Calu3 (cell line): ENCODE measurements at regions not wholly inside any gene's neighbourhood (a gene's known extent, or its start where the extent isn't known, plus 50 kb on each side); places are given as distances from the start of the nearest gene placed in this dataset.

Source experiments
- BruUV-seq: library from RNA; stranded (reverse); fragments of 400-500 nt; replicated peaks from 2 replicates; lab custom pipeline; 2021; lab: Mats Ljungman, UMichigan
- CTCF ChIA-PET: fragments of 300-600 bp; sonication (Branson Sonifier 250); formaldehyde crosslinking; loops from one replicate; lab custom pipeline; 2022; ENCODE audit warnings: antibody characterized with exemption; lab: Charles Lee
- DNase-seq: peaks from one replicate; pipeline ENCODE4 v3.0.0; 2022
- H3K27ac Mint-ChIP-seq: one replicate; pipeline ENCODE4 v1.8.0; 2022; ENCODE audit warnings: mixed read lengths; ENCODE audit not compliant: unreplicated experiment
- H3K27me3 Mint-ChIP-seq: one replicate; pipeline ENCODE4 v1.8.0; 2022; ENCODE audit warnings: mixed read lengths; ENCODE audit not compliant: unreplicated experiment
- H3K36me3 Mint-ChIP-seq: one replicate; pipeline ENCODE4 v1.8.0; 2022; ENCODE audit warnings: mild to moderate bottlenecking, moderate library complexity, mixed read lengths; ENCODE audit not compliant: insufficient read depth, unreplicated experiment
- H3K4me1 Mint-ChIP-seq: one replicate; pipeline ENCODE4 v1.8.0; 2022; ENCODE audit warnings: mild to moderate bottlenecking, low read depth, mixed read lengths; ENCODE audit not compliant: unreplicated experiment
- H3K4me3 Mint-ChIP-seq: one replicate; pipeline ENCODE4 v1.8.0; 2022; ENCODE audit warnings: mild to moderate bottlenecking, low read depth, moderate library complexity, mixed read lengths; ENCODE audit not compliant: unreplicated experiment
- H3K9me3 Mint-ChIP-seq: one replicate; pipeline ENCODE4 v1.8.0; 2022; ENCODE audit warnings: low read depth, mixed read lengths; ENCODE audit not compliant: unreplicated experiment
- CTCF ChIP-seq: fragments of 200-600 bp; IDR thresholded peaks from one replicate; pipeline ENCODE4 v1.8.0; 2022; ENCODE audit warnings: antibody characterized with exemption; ENCODE audit not compliant: unreplicated experiment
- intact Hi-C: fragments of 100-400 bp; cut with micrococcal nuclease; formaldehyde crosslinking; loops from one replicate; pipeline ENCODE4 v1.10.0; 2022; ENCODE audit not compliant: unreplicated experiment

GRCh38 chr1:209379280-209379679 is 204.2 kb upstream of the CAMK1G start:
- H3K4me1 Mint-ChIP-seq = peaks cover 52% of the 10 kb centered on the region
- H3K27me3 Mint-ChIP-seq = no peaks in the 10 kb centered on the region
- no TSS peak for BruUV-seq
- intact Hi-C loops = no loop called here
- H3K36me3 Mint-ChIP-seq = peaks cover 6% of the 10 kb centered on the region
- H3K4me3 Mint-ChIP-seq = no peak overlapping the region
- no peak overlapping the region for H3K27ac Mint-ChIP-seq
- H3K9me3 Mint-ChIP-seq = no peaks in the 10 kb centered on the region
- no peak for DNase-seq
- CTCF ChIA-PET = no interaction called here
- TF ChIP-seq CTCF = no peak

GRCh38 chr1:209380420-209380819 is 203.1 kb upstream of the CAMK1G start:
- DNase-seq = no peak
- Mint-ChIP-seq H3K27ac (no peak overlapping the region), H3K36me3 (peaks cover 6% of the 10 kb centered on the region), H3K27me3 (no peaks in the 10 kb centered on the region), H3K9me3 (no peaks in the 10 kb centered on the region), H3K4me3 (no peak overlapping the region), H3K4me1 (peaks cover 43% of the 10 kb centered on the region)
- CTCF ChIA-PET = interaction anchor here (0.6 to 0.9 kb wide), 2 partner anchors 25 to 427 kb away, joined by 3 to 4 read pairs; no protein-coding TSS in a partner anchor
- intact Hi-C loops = no loop called here
- no TSS peak for BruUV-seq
- no peak for TF ChIP-seq CTCF

- intact Hi-C loops = no loop called here
- BruUV-seq = no TSS peak
- Mint-ChIP-seq H3K4me3 (no peak overlapping the region), H3K4me1 (peaks cover 35% of the 10 kb centered on the region), H3K9me3 (no peaks in the 10 kb centered on the region), H3K27ac (no peak overlapping the region), H3K36me3 (no peaks in the 10 kb centered on the region), H3K27me3 (no peaks in the 10 kb centered on the region)
- no peak for TF ChIP-seq CTCF
- DNase-seq = no peak
- CTCF ChIA-PET = no interaction called here
Measured at GRCh38 chr1:209382231-209383100, 201.0 kb upstream of the CAMK1G start.

- no peak for DNase-seq
- TF ChIP-seq CTCF = no peak
- H3K4me3 Mint-ChIP-seq = no peak overlapping the region
- no peaks in the 10 kb centered on the region for H3K9me3 Mint-ChIP-seq
- CTCF ChIA-PET = interaction anchor here (1.2 kb wide), 1 partner anchor 8 kb away, joined by 3 read pairs; no protein-coding TSS in a partner anchor
- H3K27ac Mint-ChIP-seq = no peak overlapping the region
- H3K4me1 Mint-ChIP-seq = peaks cover 37% of the 10 kb centered on the region
- intact Hi-C loops = no loop called here
- no peaks in the 10 kb centered on the region for H3K27me3 Mint-ChIP-seq
- H3K36me3 Mint-ChIP-seq = no peaks in the 10 kb centered on the region
- BruUV-seq = no TSS peak
Measured at GRCh38 chr1:209383422-209383821, 200.1 kb upstream of the CAMK1G start.
